ENCODE measurements at regions not wholly inside any gene's neighbourhood (a gene's known extent, or its start where the extent isn't known, plus 50 kb on each side); places are given as distances from the start of the nearest gene placed in this dataset.
"Not testable (repeated sequence)": the region's sequence is repeated elsewhere in the genome, so short reads cannot be mapped to it uniquely, and the experiment has no call there.

DNA sequence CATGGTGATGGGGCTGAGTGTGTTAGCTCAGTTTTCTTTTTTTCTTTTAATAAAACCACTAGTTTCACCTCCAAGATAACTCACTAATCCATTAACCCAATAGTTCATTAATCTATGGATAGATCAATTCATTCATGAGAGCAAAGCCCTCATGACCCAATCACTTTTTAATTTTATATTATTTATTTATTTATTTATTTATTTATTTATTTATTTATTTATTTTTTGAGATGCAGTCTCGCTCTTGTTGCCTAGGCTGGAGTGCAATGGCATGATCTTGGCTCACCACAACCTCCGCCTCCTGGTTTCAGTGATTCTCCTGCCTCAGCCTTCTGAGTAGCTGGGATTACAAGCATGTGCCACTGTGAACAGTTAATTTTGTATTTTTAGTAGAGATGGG is 1082.4 kb downstream of the DIPK2A start:
- not testable (repeated sequence) for H3K27me3 ChIP-seq (ENCODE audit: insufficient read depth); H3K4me2 ChIP-seq; H3K4me1 ChIP-seq (ENCODE audit: insufficient read depth); H3K79me2 ChIP-seq (replicated peaks; ENCODE audit: insufficient read depth); H2AFZ ChIP-seq; H3K4me1 Mint-ChIP-seq; H3K36me3 Mint-ChIP-seq (ENCODE audit: low read depth); H3K27ac ChIP-seq (ENCODE audit: low read depth); H4K20me1 ChIP-seq (replicated peaks; ENCODE audit: insufficient read depth); DNase-seq (ENCODE audit: low spot score); H3K9me2 ChIP-seq (ENCODE audit: insufficient read depth); H3K27me3 Mint-ChIP-seq (ENCODE audit: insufficient read depth, low read depth, poor library complexity); ATAC-seq; H3K27ac Mint-ChIP-seq; H3F3A ChIP-seq (replicated peaks; ENCODE audit: low read depth); H3K4me3 Mint-ChIP-seq; H3K4me3 ChIP-seq; H3K36me3 ChIP-seq (ENCODE audit: insufficient read depth); H3K9me3 Mint-ChIP-seq

- Mint-ChIP-seq H3K4me3 (no peak overlapping the region), H3K4me1 (no peaks in the 10 kb centered on the region), H3K9me3 (peaks cover 12% of the 10 kb centered on the region), H3K27me3 (ENCODE audit: insufficient read depth, low read depth, poor library complexity) (no peaks in the 10 kb centered on the region), H3K36me3 (ENCODE audit: low read depth) (peaks cover 6% of the 10 kb centered on the region), H3K27ac (no peak overlapping the region)
- H3K79me2 ChIP-seq (replicated peaks; ENCODE audit: insufficient read depth) = no peaks in the 10 kb centered on the region
- no peak for DNase-seq (ENCODE audit: low spot score)
- no peaks in the 10 kb centered on the region for H4K20me1 ChIP-seq (replicated peaks; ENCODE audit: insufficient read depth)
- H3K36me3 ChIP-seq (ENCODE audit: insufficient read depth) = no peaks in the 10 kb centered on the region
- no peaks in the 10 kb centered on the region for H3K27me3 ChIP-seq (ENCODE audit: insufficient read depth)
- no peaks in the 10 kb centered on the region for H3K4me1 ChIP-seq (ENCODE audit: insufficient read depth)
- H3K27ac ChIP-seq (ENCODE audit: low read depth) = no peak overlapping the region
- peaks cover 7% of the 10 kb centered on the region for H3K9me2 ChIP-seq (ENCODE audit: insufficient read depth)
- no peaks in the 10 kb centered on the region for H3F3A ChIP-seq (replicated peaks; ENCODE audit: low read depth)
- no peak overlapping the region for H3K4me3 ChIP-seq
- H3K4me2 ChIP-seq = no peak overlapping the region
- ATAC-seq = no peak
- H2AFZ ChIP-seq = no peak overlapping the region
- TF ChIP-seq NANOG (IDR thresholded peaks at IDR 0.05; ENCODE audit: borderline replicate concordance) = no peak
- no peak for TF ChIP-seq STAT1 (IDR thresholded peaks at IDR 0.05; ENCODE audit: unreplicated experiment)
- no peak for TF ChIP-seq ZNF114 (CRISPR knock-in tag; IDR thresholded peaks at IDR 0.05)
- TF ChIP-seq JUNB (IDR thresholded peaks at IDR 0.05; ENCODE audit: unreplicated experiment) = no peak
- TF ChIP-seq EZH2phosphoT487 (IDR thresholded peaks at IDR 0.05; ENCODE audit: unreplicated experiment) = no peak
- TF ChIP-seq REST (IDR thresholded peaks at IDR 0.05; ENCODE audit: unreplicated experiment) = no peak
- TF ChIP-seq, protein P1, sequence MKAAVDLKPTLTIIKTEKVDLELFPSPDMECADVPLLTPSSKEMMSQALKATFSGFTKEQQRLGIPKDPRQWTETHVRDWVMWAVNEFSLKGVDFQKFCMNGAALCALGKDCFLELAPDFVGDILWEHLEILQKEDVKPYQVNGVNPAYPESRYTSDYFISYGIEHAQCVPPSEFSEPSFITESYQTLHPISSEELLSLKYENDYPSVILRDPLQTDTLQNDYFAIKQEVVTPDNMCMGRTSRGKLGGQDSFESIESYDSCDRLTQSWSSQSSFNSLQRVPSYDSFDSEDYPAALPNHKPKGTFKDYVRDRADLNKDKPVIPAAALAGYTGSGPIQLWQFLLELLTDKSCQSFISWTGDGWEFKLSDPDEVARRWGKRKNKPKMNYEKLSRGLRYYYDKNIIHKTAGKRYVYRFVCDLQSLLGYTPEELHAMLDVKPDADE (IDR thresholded peaks at IDR 0.05) = no peak
- TF ChIP-seq, protein P2, sequence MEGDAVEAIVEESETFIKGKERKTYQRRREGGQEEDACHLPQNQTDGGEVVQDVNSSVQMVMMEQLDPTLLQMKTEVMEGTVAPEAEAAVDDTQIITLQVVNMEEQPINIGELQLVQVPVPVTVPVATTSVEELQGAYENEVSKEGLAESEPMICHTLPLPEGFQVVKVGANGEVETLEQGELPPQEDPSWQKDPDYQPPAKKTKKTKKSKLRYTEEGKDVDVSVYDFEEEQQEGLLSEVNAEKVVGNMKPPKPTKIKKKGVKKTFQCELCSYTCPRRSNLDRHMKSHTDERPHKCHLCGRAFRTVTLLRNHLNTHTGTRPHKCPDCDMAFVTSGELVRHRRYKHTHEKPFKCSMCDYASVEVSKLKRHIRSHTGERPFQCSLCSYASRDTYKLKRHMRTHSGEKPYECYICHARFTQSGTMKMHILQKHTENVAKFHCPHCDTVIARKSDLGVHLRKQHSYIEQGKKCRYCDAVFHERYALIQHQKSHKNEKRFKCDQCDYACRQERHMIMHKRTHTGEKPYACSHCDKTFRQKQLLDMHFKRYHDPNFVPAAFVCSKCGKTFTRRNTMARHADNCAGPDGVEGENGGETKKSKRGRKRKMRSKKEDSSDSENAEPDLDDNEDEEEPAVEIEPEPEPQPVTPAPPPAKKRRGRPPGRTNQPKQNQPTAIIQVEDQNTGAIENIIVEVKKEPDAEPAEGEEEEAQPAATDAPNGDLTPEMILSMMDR (conservative IDR thresholded peaks at IDR 0.05; ENCODE audit: low read depth in 2 of 2) = no peak
- TF ChIP-seq, protein P3, sequence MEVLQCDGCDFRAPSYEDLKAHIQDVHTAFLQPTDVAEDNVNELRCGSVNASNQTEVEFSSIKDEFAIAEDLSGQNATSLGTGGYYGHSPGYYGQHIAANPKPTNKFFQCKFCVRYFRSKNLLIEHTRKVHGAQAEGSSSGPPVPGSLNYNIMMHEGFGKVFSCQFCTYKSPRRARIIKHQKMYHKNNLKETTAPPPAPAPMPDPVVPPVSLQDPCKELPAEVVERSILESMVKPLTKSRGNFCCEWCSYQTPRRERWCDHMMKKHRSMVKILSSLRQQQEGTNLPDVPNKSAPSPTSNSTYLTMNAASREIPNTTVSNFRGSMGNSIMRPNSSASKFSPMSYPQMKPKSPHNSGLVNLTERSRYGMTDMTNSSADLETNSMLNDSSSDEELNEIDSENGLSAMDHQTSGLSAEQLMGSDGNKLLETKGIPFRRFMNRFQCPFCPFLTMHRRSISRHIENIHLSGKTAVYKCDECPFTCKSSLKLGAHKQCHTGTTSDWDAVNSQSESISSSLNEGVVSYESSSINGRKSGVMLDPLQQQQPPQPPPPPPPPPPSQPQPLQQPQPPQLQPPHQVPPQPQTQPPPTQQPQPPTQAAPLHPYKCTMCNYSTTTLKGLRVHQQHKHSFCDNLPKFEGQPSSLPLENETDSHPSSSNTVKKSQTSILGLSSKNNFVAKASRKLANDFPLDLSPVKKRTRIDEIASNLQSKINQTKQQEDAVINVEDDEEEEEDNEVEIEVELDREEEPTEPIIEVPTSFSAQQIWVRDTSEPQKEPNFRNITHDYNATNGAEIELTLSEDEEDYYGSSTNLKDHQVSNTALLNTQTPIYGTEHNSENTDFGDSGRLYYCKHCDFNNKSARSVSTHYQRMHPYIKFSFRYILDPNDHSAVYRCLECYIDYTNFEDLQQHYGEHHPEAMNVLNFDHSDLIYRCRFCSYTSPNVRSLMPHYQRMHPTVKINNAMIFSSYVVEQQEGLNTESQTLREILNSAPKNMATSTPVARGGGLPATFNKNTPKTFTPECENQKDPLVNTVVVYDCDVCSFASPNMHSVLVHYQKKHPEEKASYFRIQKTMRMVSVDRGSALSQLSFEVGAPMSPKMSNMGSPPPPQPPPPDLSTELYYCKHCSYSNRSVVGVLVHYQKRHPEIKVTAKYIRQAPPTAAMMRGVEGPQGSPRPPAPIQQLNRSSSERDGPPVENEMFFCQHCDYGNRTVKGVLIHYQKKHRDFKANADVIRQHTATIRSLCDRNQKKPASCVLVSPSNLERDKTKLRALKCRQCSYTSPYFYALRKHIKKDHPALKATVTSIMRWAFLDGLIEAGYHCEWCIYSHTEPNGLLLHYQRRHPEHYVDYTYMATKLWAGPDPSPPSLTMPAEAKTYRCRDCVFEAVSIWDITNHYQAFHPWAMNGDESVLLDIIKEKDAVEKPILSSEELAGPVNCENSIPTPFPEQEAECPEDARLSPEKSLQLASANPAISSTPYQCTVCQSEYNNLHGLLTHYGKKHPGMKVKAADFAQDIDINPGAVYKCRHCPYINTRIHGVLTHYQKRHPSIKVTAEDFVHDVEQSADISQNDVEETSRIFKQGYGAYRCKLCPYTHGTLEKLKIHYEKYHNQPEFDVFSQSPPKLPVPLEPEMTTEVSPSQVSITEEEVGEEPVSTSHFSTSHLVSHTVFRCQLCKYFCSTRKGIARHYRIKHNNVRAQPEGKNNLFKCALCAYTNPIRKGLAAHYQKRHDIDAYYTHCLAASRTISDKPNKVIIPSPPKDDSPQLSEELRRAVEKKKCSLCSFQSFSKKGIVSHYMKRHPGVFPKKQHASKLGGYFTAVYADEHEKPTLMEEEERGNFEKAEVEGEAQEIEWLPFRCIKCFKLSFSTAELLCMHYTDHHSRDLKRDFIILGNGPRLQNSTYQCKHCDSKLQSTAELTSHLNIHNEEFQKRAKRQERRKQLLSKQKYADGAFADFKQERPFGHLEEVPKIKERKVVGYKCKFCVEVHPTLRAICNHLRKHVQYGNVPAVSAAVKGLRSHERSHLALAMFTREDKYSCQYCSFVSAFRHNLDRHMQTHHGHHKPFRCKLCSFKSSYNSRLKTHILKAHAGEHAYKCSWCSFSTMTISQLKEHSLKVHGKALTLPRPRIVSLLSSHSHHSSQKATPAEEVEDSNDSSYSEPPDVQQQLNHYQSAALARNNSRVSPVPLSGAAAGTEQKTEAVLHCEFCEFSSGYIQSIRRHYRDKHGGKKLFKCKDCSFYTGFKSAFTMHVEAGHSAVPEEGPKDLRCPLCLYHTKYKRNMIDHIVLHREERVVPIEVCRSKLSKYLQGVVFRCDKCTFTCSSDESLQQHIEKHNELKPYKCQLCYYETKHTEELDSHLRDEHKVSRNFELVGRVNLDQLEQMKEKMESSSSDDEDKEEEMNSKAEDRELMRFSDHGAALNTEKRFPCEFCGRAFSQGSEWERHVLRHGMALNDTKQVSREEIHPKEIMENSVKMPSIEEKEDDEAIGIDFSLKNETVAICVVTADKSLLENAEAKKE (CRISPR knock-in tag; IDR thresholded peaks at IDR 0.05) = no peak
Measured at GRCh38 chr3:145055375-145056076, 1083.9 kb downstream of the DIPK2A start.
